ENCODE measurements at regions not wholly inside any gene's neighbourhood (a gene's known extent, or its start where the extent isn't known, plus 50 kb on each side); places are given as distances from the start of the nearest gene placed in this dataset.
"Not testable (repeated sequence)": the region's sequence is repeated elsewhere in the genome, so short reads cannot be mapped to it uniquely, and the experiment has no call there.

DNA sequence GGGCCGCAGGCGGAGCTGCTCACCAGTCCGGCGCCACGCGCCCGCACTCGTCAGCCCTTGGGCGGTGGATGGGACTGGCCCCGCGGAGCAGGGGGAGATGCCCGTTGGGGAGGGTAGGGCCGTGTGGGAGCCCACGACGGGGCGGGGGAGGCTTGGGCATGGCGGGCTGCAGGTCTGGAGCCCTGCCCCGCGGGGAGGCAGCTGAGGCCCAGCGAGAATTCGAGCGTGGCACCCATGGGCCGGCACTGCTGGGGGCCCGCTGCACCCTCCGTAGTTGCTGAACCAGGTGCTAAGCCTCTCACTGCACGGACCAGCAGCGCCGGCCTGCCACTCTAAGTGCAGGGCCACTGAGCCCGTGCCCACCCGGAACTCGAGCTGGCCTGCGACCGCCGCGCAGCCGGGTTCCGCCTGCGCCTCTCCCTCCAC is 182.4 kb upstream of the ERBB4 start:
- FAIRE-seq = no peak
- no peak for DNase-seq (ENCODE audit: insufficient read length, low spot score)

DNA sequence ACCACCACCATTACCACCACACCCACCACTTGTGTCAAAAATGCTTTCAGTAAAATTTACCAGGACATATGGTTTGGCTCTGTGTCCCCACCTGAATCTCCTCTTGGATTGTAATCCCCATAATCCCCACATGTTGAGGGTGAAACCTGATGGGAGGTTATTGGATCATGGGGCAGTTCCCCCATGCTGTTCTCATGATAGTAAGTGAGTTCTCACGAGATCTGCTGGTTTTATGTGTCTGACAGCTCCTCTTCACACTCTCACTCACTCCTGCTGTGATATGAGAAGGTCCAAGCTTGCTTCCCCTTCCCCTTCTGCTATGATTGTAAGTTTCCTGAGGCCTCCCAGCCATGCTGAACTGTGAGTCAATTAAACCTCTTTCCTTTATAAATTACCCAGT is 176.8 kb upstream of the ERBB4 start:
- not testable (repeated sequence) for DNase-seq (ENCODE audit: insufficient read length, low spot score); FAIRE-seq

DNA sequence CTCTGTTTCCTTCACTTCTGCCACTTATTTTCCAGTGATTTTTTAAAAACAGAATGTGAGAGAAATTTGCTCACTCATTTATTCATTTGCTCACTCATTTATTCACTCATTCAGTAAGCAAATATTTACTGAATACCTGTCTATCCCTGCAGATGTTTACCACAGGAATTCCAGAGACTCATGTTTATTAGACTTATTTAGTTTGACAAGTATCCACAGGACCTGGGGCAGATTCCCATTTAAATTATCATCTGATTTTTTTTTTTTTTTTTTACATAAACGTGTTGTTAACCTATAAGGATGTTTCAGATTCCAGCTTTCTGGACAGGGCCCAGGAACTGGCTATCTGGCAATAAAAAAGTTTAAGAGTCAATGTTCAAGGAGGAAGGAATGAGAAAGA is 175.1 kb upstream of the ERBB4 start:
- FAIRE-seq (no peak), DNase-seq (ENCODE audit: insufficient read length, low spot score) (no peak)

DNA sequence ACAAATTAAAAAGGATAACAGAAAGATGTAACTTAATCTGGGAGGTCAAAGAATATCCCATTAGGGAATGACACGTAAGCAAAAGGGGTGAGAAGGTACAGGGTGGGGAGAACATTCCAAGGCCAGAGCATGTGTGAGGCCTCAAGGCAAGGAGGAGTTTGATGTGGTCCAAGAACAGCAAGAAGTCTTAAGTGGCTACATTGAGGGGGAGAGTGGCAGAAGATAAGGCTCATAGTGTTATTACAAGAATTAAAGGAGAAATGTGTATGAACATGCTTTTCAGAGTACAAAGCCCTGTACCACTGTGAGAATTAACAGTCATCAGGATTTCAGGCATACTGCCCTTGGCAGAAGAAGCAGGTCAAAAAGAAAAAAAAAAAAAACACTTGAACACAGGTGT is 174.4 kb upstream of the ERBB4 start:
- no peak for FAIRE-seq
- no peak for DNase-seq (ENCODE audit: insufficient read length, low spot score)

DNA sequence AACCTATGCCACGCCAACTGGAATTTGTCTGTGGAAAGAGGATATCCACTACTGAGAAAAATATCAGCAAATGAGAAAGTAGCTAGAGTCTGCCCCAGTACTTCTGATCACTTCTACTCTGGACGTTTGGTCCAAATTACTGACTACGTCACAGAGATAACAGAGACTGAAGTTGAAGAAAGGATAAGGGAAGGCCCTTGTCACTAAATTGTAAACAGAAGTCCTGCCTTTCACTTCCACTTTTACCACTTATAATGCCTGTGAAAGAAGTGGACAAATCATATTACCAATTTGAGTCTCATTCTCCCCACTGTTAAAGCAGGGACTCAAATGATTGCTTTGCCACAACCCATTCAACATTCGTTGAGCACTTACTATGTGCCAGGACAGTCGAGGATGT is 173.9 kb upstream of the ERBB4 start:
- FAIRE-seq (no peak), DNase-seq (ENCODE audit: insufficient read length, low spot score) (no peak)

DNA sequence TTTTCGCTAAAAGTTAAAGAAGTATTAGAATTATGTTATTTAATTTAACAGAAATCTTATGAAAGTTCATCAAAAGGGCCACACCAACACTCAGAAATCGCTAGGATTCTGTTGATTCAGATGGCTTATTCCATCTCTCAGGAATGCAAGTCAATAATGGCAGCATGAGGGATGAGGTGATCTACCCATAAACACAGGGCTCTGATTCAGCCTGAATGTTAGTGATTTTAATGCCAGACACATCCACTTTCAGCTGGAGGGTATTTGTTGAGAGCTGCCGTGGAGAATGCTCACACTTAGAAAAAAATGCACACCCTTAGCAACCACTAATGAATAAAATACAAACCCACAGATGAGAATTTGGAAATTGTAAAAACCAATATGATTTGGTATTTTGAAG is 173.3 kb upstream of the ERBB4 start:
- FAIRE-seq (no peak), DNase-seq (ENCODE audit: insufficient read length, low spot score) (no peak)

DNA sequence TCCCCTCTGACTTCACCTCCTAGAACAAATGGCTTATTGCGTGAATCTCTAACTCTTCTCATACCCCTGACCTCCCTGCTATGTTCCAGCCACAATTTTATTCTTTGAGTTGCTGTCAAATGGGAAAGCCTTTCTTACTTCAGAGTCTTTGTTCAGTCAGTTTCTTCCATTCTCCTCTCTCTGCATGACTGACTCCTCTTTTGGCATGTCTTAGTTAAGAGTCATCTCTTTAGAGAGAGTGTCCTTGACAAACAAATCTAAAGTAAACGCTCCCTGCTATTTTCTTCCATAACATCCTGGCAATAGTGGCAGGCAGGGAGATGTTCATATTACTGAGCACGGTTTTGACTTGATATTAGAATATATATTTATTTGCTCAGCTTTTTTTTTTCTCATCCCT is 170.7 kb upstream of the ERBB4 start:
- FAIRE-seq (no peak), DNase-seq (ENCODE audit: insufficient read length, low spot score) (no peak)

DNA sequence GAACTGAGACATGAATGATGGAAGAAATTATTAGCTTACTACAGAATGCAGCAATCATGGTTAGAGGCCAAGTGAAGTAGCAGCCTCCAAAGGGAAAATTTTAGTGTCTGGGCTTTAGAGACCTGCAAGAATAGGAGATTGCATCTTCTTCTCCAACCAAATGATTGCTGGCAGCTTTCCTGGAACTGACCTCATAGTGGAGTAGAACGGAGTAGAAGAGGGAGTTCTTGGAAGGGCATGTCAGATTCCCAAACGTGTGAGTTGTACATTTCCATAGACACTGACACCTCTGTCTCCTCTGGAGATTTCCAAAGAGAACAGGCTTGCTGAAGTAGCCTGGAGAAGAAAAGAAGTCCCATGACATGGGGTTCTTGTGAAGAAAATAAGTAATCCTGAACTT is 169.8 kb upstream of the ERBB4 start:
- DNase-seq (ENCODE audit: insufficient read length, low spot score) (no peak), FAIRE-seq (no peak)

DNA sequence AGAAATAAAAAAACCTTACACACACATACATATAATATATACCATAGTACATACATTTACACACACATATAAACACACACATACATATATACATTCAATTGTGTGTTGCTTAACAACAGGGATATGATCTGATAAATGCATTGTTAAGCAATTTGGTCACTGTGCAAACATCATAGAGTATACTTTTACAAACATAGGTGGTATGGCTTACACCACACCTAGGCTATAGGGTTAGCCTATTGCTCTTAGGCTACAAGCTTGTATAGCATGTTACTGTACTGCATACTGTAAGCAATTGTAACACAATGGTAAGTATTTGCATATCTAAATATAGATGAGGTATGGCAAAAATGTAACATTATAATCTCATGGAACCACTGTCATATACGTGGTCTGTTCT is 156.8 kb upstream of the ERBB4 start:
- DNase-seq (ENCODE audit: insufficient read length, low spot score) = no peak
- FAIRE-seq = no peak

DNA sequence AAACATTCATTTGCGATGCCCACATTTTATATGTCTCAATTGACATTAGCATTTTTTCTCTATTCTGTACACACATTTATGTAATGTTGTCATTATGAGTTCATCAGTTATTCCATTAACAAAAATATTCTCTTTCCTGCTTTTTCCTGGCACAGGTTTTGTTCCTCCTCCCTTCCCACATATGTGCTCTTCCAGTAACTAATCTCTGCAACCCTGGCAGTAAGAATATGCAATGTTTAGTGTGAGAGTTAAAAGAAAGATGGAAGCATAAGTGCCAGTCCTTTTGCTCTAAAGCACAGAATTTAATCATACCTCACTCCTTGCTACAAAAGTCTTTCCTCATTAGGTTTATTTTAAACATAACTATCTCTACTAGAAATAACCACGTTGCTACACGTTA is 155.8 kb upstream of the ERBB4 start:
- FAIRE-seq = no peak
- DNase-seq (ENCODE audit: insufficient read length, low spot score) = no peak

DNA sequence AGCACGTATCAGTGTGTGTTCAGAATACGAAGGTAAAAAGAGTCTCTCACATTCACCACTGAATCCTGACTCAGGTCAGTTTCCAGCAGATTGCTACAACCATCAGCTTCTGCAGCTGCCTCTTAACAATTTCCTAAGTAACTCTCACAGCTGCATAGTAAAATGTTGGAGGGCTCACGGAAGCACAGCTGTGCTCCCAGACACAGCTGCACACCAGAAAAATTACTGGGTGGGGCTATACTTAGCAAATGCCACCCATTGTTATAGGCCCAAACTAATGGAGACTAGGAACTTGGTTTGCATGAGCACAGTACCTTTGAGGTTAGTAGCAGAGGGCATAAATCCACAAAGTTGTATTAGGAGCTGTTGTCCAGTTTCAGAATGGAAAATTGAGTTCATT is 153.9 kb upstream of the ERBB4 start:
- peak; percentile 8 for FAIRE-seq
- DNase-seq (ENCODE audit: insufficient read length, low spot score) = no peak

DNA sequence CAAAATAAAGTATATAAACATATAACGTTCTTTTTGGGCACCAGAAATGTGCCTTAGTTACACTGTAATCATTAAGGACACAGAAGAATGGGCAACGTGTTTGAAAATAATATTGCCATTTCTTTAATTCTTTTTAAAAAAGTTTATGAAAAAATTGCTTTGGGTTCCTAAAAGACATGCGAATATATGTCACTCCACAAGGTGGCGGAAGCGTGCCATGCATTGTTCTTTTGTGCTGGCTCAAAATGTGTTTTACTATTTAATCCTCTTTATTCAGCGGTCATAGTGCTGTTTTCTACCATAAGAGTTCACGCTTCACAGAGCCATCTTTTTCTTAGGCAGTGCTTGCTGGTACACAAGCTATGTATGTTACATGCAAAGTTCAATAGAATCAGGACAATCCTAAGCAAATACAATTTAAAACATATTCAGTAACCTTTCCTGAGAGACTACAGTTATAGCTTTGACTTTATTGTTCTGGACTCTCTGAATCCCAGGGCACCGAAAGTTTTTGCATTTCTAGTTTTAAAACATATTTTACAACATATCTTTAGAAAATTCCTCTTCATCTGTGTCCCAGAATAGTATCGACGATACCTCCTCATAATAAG is 147.8 kb upstream of the ERBB4 start:
- FAIRE-seq (peak; percentile 88), DNase-seq (ENCODE audit: insufficient read length, low spot score) (peak; percentile 26)

DNA sequence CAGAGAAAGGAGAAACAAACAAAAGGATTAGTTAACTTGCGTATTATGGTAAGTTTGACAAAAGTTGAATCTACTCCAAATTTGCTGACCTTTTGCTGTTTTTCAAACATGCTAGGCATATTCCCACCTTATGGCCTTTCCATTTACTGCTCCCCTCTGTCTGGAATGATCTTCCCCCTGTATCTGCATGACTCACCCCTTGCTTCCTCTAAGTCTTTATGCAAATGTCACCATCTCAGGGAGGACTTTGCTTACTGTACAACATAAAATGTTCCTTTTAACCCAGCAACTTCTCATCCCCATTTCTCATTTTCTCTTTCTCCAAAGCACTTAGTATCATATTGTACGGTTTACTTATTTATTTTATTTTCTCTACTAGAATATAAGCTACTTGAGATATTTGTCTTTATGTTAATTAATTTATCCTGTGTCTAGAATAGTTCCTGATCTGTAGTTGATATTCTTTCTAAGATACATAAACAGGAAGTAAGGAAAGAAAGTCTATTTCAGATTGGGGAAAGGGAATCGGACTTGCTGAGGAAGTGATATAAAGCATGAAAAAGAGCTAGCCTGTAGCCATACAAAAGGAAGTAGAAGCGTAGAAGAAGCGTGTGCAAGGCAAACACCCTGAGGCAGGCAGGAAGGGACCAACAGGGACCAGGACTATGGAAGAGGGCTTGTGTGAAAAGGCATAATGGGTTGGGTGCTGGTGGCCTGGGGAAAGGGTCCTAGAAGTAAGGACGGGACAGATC is 144.9 kb upstream of the ERBB4 start:
- no peak for DNase-seq (ENCODE audit: insufficient read length, low spot score)
- FAIRE-seq = peak; percentile 28

DNA sequence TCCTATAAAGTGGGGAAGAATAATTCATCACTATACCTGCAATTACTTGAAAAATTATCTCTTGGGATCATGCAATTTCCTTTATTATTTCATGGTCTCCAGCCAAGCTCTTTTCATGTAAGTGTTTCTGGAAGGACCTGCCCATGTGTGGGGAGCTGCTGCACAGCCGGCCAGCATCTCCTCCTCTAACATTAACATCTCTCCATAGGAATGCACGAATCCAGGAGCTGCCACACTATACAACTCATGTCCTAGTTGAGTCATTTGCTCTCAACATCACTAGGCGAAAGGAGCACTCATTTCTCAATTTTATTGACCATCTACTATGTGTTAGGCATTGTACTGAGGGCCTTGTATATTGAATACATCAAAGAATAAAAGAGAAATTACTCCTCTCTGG is 144.3 kb upstream of the ERBB4 start:
- no peak for FAIRE-seq
- no peak for DNase-seq (ENCODE audit: insufficient read length, low spot score)

DNA sequence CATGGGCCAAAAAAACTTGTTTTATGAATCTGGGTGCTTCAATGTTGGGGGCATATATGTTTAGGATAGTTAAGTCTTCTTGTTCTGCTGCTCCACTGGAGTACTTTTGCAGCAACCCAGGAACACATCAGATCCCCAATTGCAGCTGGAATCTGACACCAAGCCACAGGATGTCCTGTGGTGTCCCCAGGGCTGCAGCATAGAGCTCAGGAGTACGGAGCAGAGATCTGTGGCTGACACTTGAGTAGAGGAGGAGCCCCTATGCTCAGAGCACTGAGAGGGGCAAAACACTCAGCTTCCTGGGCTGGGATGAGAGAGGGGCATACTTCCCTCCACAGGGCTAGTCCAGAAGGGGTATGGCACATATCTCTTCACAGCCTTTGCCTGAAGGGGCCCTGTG is 138.9 kb upstream of the ERBB4 start:
- DNase-seq (ENCODE audit: insufficient read length, low spot score) = no peak
- FAIRE-seq = no peak

DNA sequence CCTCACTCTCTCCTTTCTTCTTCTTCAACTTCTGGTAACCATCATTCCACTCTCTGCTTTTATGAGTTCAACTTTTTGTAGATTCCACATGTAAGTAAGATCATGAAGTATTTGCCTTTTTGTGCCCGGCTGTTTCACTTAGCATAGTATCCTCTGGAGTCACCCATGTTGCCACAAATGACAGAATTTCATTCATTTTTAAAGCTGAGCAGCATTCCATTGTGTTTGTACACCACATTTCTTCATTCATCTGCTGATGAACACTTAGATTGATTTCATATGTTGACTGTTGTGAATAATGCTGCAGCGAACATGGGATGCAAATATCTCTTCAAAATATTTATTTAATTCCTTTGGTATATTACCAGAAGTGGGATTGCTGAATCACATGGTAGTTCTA is 133.6 kb upstream of the ERBB4 start:
- DNase-seq (ENCODE audit: insufficient read length, low spot score) = no peak
- FAIRE-seq = no peak

DNA sequence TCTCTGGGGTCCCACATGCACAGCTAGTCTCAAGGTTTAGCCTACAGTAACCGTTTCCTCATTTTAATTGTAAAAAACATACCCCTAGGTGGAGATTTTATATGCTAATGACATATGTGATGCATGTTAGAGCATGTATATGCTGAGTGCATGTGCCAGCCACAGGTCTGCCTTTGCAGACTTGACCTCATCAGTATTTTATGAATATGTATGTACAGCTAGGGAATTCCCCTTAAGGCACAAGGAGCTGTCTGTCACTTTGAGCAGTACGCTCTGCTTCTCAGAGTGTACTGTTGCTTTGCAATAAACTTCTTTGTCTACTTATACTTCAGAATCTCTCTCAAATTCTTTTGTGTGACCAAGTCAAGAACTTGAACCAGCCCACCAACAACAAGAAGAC is 131.2 kb upstream of the ERBB4 start:
- DNase-seq (ENCODE audit: insufficient read length, low spot score) = no peak

DNA sequence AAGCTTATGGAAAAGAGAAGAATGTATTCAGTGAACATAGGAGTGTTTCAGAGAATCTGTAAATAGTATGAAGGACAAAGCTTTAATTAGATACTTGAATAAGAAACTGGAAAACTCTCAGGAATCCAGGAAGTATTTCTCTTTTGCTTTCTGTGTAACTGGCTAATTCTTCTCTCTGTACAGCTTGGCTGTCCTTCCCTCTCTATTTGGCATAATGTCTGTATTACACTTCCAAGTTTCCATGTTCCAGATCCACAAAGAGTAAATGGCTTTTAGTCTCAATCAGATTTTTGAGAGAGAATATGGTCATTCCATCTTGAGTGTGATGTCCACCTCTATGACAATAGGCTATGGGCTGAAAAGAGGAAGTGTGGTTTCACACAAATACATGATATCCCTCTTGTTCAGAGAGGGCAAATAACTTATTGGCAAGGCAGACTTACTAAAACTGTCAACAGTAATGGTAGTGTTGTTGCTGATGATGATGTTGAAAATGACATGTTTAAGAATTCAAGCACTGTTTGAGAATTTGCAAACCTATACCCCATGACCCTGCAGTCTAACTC is 129.2 kb upstream of the ERBB4 start:
- FAIRE-seq (no peak), DNase-seq (ENCODE audit: insufficient read length, low spot score) (no peak)

More for the DNA sequence above, 131.2 kb upstream of the ERBB4 start:
- FAIRE-seq = no peak

DNA sequence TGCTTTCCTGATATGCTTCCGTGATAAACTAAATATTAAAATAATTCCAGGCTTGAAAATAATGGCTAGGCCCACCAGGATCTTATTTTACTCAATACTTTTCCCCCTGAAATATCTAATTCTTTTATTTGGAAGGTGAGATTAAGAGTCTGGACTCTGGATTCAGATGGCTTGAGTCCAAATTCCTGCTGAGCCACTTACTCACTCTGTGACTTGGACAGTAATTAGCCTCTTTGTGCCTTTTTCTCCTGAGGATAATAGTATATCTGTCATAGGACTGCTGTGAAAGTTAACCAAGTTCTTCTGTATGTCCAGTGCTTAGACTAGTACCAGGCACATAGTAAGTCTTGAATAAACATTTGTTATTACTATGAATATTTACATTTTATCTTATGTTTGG is 127.3 kb upstream of the ERBB4 start:
- DNase-seq (ENCODE audit: insufficient read length, low spot score) (no peak), FAIRE-seq (no peak)

DNA sequence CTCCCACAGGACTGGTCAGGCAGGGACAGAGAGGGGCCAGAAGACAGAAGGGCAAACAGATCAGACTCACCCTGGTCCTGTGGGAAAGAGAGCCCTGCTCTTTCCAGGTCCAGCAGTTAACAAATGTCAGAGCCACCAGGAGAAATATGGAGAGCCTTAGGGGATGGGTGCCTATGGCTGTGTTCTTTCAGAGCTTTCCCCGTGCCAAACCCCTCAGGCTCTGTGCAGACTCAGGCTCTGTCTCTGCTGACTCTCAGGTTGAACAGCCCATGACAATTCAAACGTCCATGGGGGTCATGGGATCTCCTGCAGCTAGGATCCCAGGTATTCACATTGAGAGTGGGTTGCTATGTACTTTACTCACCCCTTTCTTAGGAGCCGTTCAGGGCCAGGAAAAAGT is 120.8 kb upstream of the ERBB4 start:
- no peak for FAIRE-seq
- DNase-seq (ENCODE audit: insufficient read length, low spot score) = no peak

DNA sequence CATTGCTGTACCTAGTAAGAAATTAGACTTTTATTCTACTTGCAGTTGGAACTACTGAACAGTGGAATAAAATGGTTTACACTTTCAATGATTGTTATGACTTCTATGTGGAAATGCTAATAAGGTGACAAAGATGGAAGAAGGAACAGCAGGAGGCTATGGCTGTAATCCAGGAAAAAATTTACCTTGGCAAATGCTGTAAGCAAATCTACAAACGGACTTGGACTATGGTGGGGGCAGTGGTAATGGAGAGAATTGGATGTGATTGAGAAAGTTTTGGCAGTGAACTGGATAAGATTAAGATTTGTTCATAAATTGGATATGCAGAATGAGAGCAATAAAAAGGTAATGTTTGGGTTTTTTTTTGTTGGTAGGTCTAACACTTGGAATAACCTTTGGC is 111.0 kb upstream of the ERBB4 start:
- DNase-seq (ENCODE audit: insufficient read length, low spot score) (no peak), FAIRE-seq (no peak)

DNA sequence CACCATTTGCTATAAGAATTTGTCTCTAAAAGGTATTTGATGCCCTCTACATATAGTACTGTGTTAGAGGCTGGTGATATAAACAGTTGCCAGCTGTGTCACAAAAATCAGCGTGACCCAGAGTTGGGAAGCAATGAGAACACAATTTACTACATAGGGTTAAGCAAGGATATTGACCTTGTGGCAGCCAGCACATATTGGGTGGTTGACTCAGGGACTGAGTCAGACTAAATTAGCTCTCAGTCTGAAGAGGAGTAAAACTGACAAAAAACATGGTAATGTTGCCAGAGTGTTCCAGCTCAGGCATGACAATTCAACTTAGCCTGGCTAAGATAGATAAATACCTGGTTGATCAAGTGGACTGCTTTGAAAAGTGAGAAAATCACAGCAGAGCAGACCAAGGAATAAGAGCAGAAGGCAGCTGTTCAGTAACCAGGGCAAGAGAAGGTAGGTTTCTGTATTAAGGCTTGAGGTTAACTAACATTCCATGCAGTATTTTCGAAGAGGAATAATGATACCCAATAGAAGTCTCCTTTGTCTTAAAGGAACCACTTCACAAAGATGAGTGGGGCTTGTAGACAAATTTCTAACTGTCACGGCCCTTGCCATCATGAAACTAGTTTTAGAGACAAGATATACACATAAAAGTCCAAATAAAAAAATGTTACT is 108.2 kb upstream of the ERBB4 start:
- DNase-seq (ENCODE audit: insufficient read length, low spot score) (no peak), FAIRE-seq (no peak)

Measured in GM19239 (cell line).